ENCODE measurements at regions not wholly inside any gene's neighbourhood (a gene's known extent, or its start where the extent isn't known, plus 50 kb on each side); places are given as distances from the start of the nearest gene placed in this dataset.
A peak's percentile ranks its signal among the peaks of the same experiment; 100 is the strongest.

DNA sequence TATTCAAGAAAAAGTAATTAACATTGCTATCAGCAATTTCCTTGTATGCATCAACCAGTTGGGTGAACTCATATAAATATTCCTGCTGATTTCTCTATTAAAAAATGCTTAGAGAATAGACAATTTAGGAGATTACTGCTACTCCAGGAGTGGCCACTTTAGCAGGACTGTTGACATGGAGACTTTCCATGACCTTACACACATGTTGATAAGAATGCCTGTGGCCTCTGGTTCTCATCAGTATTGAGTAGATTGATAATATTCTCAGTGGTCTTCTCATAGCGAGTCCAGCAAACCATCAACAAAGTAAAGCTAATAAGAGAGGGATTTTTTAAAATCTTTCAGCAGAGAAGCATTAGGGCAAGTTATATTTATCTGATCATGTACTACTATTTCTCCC is 208.4 kb upstream of the MARCKS start:
- no peaks in the 10 kb centered on the region for H3K9me3 ChIP-seq (ENCODE audit: control insufficient read depth in 4 of 4, low read length in 3 of 4)
- no peaks in the 10 kb centered on the region for H3K27me3 ChIP-seq (ENCODE audit: control insufficient read depth in 4 of 4, insufficient read depth in 4 of 4, low read length in 3 of 4)
- peak overlapping the region in 1 of 2 donors; percentile 22 for H3K27ac ChIP-seq (ENCODE audit: low read depth in 1 of 2, low read length in 2 of 2)
- no peak for DNase-seq (ENCODE audit: low spot score)
- no peak overlapping the region for H3K9ac ChIP-seq (ENCODE audit: low read depth in 1 of 2, low read length in 2 of 2)
- 78% methylated on average over 1 of the region's 1 CpG for WGBS
- H3K4me1 ChIP-seq (ENCODE audit: control insufficient read depth in 4 of 4, insufficient read depth in 4 of 4, low read length in 3 of 4): peaks cover 0 to 12% (median 3%) of the 10 kb centered on the region in 4 donors
- H3K36me3 ChIP-seq (ENCODE audit: control insufficient read depth in 4 of 4, insufficient read depth in 3 of 4, low read depth in 1 of 4, low read length in 3 of 4): no peaks in the 10 kb centered on the region
- H3K4me3 ChIP-seq (ENCODE audit: low read depth in 1 of 3, low read length in 3 of 3): no peak overlapping the region
- TF ChIP-seq HNF4G (IDR thresholded peaks at IDR 0.05): no peak
- no peak for TF ChIP-seq YY1 (IDR thresholded peaks at IDR 0.05)
- TF ChIP-seq RAD21 (IDR thresholded peaks at IDR 0.05): no peak
- TF ChIP-seq, protein P1, sequence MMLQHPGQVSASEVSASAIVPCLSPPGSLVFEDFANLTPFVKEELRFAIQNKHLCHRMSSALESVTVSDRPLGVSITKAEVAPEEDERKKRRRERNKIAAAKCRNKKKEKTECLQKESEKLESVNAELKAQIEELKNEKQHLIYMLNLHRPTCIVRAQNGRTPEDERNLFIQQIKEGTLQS (IDR thresholded peaks at IDR 0.05): no peak
- no peak for TF ChIP-seq JUND (IDR thresholded peaks at IDR 0.05)
- TF ChIP-seq, protein P2, sequence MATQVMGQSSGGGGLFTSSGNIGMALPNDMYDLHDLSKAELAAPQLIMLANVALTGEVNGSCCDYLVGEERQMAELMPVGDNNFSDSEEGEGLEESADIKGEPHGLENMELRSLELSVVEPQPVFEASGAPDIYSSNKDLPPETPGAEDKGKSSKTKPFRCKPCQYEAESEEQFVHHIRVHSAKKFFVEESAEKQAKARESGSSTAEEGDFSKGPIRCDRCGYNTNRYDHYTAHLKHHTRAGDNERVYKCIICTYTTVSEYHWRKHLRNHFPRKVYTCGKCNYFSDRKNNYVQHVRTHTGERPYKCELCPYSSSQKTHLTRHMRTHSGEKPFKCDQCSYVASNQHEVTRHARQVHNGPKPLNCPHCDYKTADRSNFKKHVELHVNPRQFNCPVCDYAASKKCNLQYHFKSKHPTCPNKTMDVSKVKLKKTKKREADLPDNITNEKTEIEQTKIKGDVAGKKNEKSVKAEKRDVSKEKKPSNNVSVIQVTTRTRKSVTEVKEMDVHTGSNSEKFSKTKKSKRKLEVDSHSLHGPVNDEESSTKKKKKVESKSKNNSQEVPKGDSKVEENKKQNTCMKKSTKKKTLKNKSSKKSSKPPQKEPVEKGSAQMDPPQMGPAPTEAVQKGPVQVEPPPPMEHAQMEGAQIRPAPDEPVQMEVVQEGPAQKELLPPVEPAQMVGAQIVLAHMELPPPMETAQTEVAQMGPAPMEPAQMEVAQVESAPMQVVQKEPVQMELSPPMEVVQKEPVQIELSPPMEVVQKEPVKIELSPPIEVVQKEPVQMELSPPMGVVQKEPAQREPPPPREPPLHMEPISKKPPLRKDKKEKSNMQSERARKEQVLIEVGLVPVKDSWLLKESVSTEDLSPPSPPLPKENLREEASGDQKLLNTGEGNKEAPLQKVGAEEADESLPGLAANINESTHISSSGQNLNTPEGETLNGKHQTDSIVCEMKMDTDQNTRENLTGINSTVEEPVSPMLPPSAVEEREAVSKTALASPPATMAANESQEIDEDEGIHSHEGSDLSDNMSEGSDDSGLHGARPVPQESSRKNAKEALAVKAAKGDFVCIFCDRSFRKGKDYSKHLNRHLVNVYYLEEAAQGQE (IDR thresholded peaks at IDR 0.05): no peak
- no peak for TF ChIP-seq EGR1 (IDR thresholded peaks at IDR 0.05; ENCODE audit: low read depth in 2 of 2)
- TF ChIP-seq RXRA (IDR thresholded peaks at IDR 0.05): no peak
- TF ChIP-seq, protein P3, sequence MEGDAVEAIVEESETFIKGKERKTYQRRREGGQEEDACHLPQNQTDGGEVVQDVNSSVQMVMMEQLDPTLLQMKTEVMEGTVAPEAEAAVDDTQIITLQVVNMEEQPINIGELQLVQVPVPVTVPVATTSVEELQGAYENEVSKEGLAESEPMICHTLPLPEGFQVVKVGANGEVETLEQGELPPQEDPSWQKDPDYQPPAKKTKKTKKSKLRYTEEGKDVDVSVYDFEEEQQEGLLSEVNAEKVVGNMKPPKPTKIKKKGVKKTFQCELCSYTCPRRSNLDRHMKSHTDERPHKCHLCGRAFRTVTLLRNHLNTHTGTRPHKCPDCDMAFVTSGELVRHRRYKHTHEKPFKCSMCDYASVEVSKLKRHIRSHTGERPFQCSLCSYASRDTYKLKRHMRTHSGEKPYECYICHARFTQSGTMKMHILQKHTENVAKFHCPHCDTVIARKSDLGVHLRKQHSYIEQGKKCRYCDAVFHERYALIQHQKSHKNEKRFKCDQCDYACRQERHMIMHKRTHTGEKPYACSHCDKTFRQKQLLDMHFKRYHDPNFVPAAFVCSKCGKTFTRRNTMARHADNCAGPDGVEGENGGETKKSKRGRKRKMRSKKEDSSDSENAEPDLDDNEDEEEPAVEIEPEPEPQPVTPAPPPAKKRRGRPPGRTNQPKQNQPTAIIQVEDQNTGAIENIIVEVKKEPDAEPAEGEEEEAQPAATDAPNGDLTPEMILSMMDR (IDR thresholded peaks at IDR 0.05; ENCODE audit: low read depth, low read length, missing input control): no peak
- no peak for TF ChIP-seq GABPA (IDR thresholded peaks at IDR 0.05 in 1 of 2, conservative IDR thresholded peaks at IDR 0.05 in 1 of 2)
- no peak for TF ChIP-seq SP1 (IDR thresholded peaks at IDR 0.05)
- TF ChIP-seq HNF4A (conservative IDR thresholded peaks at IDR 0.05): no peak
- TF ChIP-seq NR2F2 (IDR thresholded peaks at IDR 0.05): no peak
- TF ChIP-seq, protein P4, sequence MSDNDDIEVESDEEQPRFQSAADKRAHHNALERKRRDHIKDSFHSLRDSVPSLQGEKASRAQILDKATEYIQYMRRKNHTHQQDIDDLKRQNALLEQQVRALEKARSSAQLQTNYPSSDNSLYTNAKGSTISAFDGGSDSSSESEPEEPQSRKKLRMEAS (IDR thresholded peaks at IDR 0.05): no peak
- no peak for TF ChIP-seq TAF1 (conservative IDR thresholded peaks at IDR 0.05)
- TF ChIP-seq FOXA1 (IDR thresholded peaks at IDR 0.05): no peak
- TF ChIP-seq, protein P5, sequence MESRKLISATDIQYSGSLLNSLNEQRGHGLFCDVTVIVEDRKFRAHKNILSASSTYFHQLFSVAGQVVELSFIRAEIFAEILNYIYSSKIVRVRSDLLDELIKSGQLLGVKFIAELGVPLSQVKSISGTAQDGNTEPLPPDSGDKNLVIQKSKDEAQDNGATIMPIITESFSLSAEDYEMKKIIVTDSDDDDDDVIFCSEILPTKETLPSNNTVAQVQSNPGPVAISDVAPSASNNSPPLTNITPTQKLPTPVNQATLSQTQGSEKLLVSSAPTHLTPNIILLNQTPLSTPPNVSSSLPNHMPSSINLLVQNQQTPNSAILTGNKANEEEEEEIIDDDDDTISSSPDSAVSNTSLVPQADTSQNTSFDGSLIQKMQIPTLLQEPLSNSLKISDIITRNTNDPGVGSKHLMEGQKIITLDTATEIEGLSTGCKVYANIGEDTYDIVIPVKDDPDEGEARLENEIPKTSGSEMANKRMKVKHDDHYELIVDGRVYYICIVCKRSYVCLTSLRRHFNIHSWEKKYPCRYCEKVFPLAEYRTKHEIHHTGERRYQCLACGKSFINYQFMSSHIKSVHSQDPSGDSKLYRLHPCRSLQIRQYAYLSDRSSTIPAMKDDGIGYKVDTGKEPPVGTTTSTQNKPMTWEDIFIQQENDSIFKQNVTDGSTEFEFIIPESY (IDR thresholded peaks at IDR 0.05): no peak
- no peak for TF ChIP-seq FOXA2 (IDR thresholded peaks at IDR 0.05)
